OCI-LY3 (cell line): ENCODE measurements at regions not wholly inside any gene's neighbourhood (a gene's known extent, or its start where the extent isn't known, plus 50 kb on each side); places are given as distances from the start of the nearest gene placed in this dataset.

Source experiments
- CTCF ChIP-seq: fragments of 200-600, 300-600 bp; sonication (generic); IDR thresholded peaks from 2 replicates; pipeline ENCODE4 v1.5.1; 2014; ENCODE audit warnings: antibody characterized with exemption, low read length, low read depth
- EZH2phosphoT487 ChIP-seq: fragments of 200-600 bp; shearing (Covaris generic); IDR thresholded peaks from 2 replicates; pipeline ENCODE4 v1.6.1; 2018; ENCODE audit warnings: antibody characterized with exemption, mixed run types, low read depth

- TF ChIP-seq CTCF (no peak), EZH2phosphoT487 (no peak)
Measured at GRCh38 chr13:81383444-81383843, 1042.5 kb upstream of the SPRY2 start.
